COLO829 (cell line): ENCODE measurements at regions not wholly inside any gene's neighbourhood (a gene's known extent, or its start where the extent isn't known, plus 50 kb on each side); places are given as distances from the start of the nearest gene placed in this dataset.

ENCODE experiments used
- DNase-seq: peaks from one replicate; pipeline ENCODE4 v3.0.0; 2012; ENCODE audit warnings: low spot score

DNA sequence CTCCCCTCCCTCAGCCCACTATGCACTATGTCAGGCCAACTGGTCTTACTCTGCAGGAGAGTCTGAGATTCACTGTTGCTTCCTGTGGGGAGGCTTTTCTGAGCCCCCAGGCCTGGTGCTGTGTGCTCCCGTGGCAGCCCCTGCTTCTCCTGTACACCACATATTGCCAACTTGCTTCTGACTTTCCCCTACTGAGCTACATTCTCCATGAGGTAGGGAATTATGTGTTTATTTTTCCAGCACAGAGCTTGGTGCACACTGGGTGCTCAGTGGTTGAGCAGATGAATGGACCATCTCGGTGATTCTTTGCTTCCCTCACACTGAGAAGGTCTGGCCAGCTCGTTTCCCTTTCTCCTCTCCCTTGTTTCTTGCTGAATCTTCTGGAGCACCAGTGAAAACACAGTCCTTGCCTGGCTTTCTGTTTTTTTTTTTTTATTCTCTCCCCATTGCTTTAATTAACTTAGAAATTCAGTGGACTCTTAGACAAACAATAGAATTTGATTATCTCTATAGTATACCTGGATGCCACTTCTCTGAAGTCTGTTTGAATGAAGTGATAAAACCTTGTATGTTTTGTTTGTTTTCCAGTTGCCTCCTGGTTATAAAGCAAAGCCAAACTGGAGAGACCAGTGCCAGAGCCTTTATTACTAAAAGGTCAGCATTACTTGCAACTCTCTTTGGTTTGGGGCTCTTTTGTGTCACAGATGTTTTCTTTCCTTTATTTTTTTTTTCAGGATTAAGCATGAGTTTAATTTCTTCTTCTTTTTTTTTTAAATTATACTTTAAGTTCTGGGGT lies 50.3 kb upstream of the CNIH3 start:
- DNase-seq: no peak
